ENCODE measurements at regions not wholly inside any gene's neighbourhood (a gene's known extent, or its start where the extent isn't known, plus 50 kb on each side); places are given as distances from the start of the nearest gene placed in this dataset.

GRCh38 chr2:128372621-128373341, 54.1 kb upstream of the HS6ST1 start:
- H3K4me3 ChIP-seq (ENCODE audit: low read depth, low read length), result no peak overlapping the region
- DNase-seq (ENCODE audit: low read depth), result no peak

GRCh38 chr2:128373451-128374000, 54.9 kb upstream of the HS6ST1 start:
- no peak for TF ChIP-seq CTCF (IDR thresholded peaks at IDR 0.05; ENCODE audit: insufficient read depth, low read length)
- no peak overlapping the region for H3K4me3 ChIP-seq (ENCODE audit: low read depth, low read length)
- no peak for DNase-seq (ENCODE audit: low read depth)

More at GRCh38 chr2:128372621-128373341, 54.1 kb upstream of the HS6ST1 start:
- TF ChIP-seq CTCF (IDR thresholded peaks at IDR 0.05; ENCODE audit: insufficient read depth, low read length), result no peak

- H3K4me3 ChIP-seq (ENCODE audit: low read depth, low read length), result no peak overlapping the region
- no peak for TF ChIP-seq CTCF (IDR thresholded peaks at IDR 0.05; ENCODE audit: insufficient read depth, low read length)
- DNase-seq (ENCODE audit: low read depth), result peak; percentile 46
Measured at GRCh38 chr2:128374001-128374710, 55.5 kb upstream of the HS6ST1 start.

GRCh38 chr2:128374711-128375413, 56.2 kb upstream of the HS6ST1 start:
- no peak for DNase-seq (ENCODE audit: low read depth)
- no peak for TF ChIP-seq CTCF (IDR thresholded peaks at IDR 0.05; ENCODE audit: insufficient read depth, low read length)
- H3K4me3 ChIP-seq (ENCODE audit: low read depth, low read length), result no peak overlapping the region

GRCh38 chr2:128375454-128375853, 56.8 kb upstream of the HS6ST1 start:
- TF ChIP-seq CTCF (IDR thresholded peaks at IDR 0.05; ENCODE audit: insufficient read depth, low read length), result no peak
- DNase-seq (ENCODE audit: low read depth), result no peak
- no peak overlapping the region for H3K4me3 ChIP-seq (ENCODE audit: low read depth, low read length)

- H3K4me3 ChIP-seq (ENCODE audit: low read depth, low read length), result no peak overlapping the region
- no peak for DNase-seq (ENCODE audit: low read depth)
- no peak for TF ChIP-seq CTCF (IDR thresholded peaks at IDR 0.05; ENCODE audit: insufficient read depth, low read length)
Measured at GRCh38 chr2:128376241-128377041, 57.8 kb upstream of the HS6ST1 start.

All from fibroblast of the aortic adventitia (primary cell).